AG04450 (cell line): ENCODE measurements at regions not wholly inside any gene's neighbourhood (a gene's known extent, or its start where the extent isn't known, plus 50 kb on each side); places are given as distances from the start of the nearest gene placed in this dataset.
"Not testable (repeated sequence)": the region's sequence is repeated elsewhere in the genome, so short reads cannot be mapped to it uniquely, and the experiment has no call there.

Source experiments
- CTCF ChIA-PET: fragments of 300-600, 350-600 bp; formaldehyde crosslinking; extraction: SDS; loops from one replicate; lab custom pipeline; 2022; ENCODE audit warnings: antibody characterized with exemption, inconsistent platforms; lab: Charles Lee
- POLR2A ChIA-PET: fragments of 350-600 bp; formaldehyde crosslinking; extraction: SDS; loops from one replicate; lab custom pipeline; 2021; ENCODE audit warnings: antibody characterized with exemption, inconsistent platforms; lab: Yijun Ruan, JAX
- DNase-seq: peaks from one replicate; pipeline ENCODE4 v3.0.0-alpha.2; 2011; ENCODE audit warnings: low read depth, low spot score
- H3K27ac ChIP-seq: one replicate; pipeline ENCODE4 v1.5.1; 2012; ENCODE audit warnings: low read depth, low read length, control low read depth
- H3K27me3 ChIP-seq: one replicate; pipeline ENCODE4 v1.6.0; 2012; ENCODE audit warnings: low read length; ENCODE audit not compliant: control insufficient read depth, insufficient read depth
- H3K4me3 ChIP-seq: 2 replicates; pipeline ENCODE4 v1.5.1; 2011; ENCODE audit warnings: mild to moderate bottlenecking, low read depth, low read length, control low read depth
- H3K9me3 ChIP-seq: 2 replicates; pipeline ENCODE4 v1.5.1; 2012; ENCODE audit warnings: low read length; ENCODE audit not compliant: control insufficient read depth, insufficient read depth
- CTCF ChIP-seq: IDR thresholded peaks from 2 replicates; pipeline ENCODE4 v1.5.1; 2011; ENCODE audit warnings: low read depth, low read length, control low read depth, inconsistent platforms

GRCh38 chr5:112511920-112512319, 92.8 kb upstream of the EPB41L4A start:
- POLR2A ChIA-PET: no interaction called here
- no peak overlapping the region for H3K4me3 ChIP-seq
- no peaks in the 10 kb centered on the region for H3K9me3 ChIP-seq
- TF ChIP-seq CTCF: no peak
- no peak overlapping the region for H3K27ac ChIP-seq
- no peaks in the 10 kb centered on the region for H3K27me3 ChIP-seq
- CTCF ChIA-PET: no interaction called here
- no peak for DNase-seq

- ChIA-PET POLR2A (no interaction called here), CTCF (interaction anchor here (0.6 kb wide), 1 partner anchor 20 kb away, joined by 3 read pairs; no protein-coding TSS in a partner anchor)
- Histone ChIP-seq H3K9me3 (no peaks in the 10 kb centered on the region), H3K4me3 (no peak overlapping the region), H3K27me3 (no peaks in the 10 kb centered on the region), H3K27ac (no peak overlapping the region)
- no peak for DNase-seq
- no peak for TF ChIP-seq CTCF
These were observed 93.8 kb upstream of the EPB41L4A start for GRCh38 chr5:112512901-112513300.

GRCh38 chr5:112514111-112514510, 95.0 kb upstream of the EPB41L4A start:
- Histone ChIP-seq H3K27ac (no peak overlapping the region), H3K9me3 (no peaks in the 10 kb centered on the region), H3K27me3 (no peaks in the 10 kb centered on the region), H3K4me3 (no peak overlapping the region)
- ChIA-PET CTCF (no interaction called here), POLR2A (no interaction called here)
- no peak for TF ChIP-seq CTCF
- no peak for DNase-seq

- POLR2A ChIA-PET, H3K4me3 ChIP-seq, CTCF ChIA-PET, H3K27me3 ChIP-seq, H3K9me3 ChIP-seq, DNase-seq, H3K27ac ChIP-seq: not testable (repeated sequence)
These were observed 101.4 kb upstream of the EPB41L4A start for GRCh38 chr5:112520474-112520873.

GRCh38 chr5:112522891-112523673, 104.0 kb upstream of the EPB41L4A start:
- H3K27ac ChIP-seq, DNase-seq, POLR2A ChIA-PET, CTCF ChIA-PET, H3K9me3 ChIP-seq, H3K27me3 ChIP-seq, H3K4me3 ChIP-seq: not testable (repeated sequence)

GRCh38 chr5:112523674-112524263, 104.7 kb upstream of the EPB41L4A start:
- CTCF ChIA-PET: not testable (repeated sequence)

More at GRCh38 chr5:112523674-112524263, 104.7 kb upstream of the EPB41L4A start:
- POLR2A ChIA-PET, H3K27me3 ChIP-seq, H3K27ac ChIP-seq, H3K9me3 ChIP-seq, H3K4me3 ChIP-seq, DNase-seq: not testable (repeated sequence)
